GM19043 (cell line): ENCODE measurements at regions not wholly inside any gene's neighbourhood (a gene's known extent, or its start where the extent isn't known, plus 50 kb on each side); places are given as distances from the start of the nearest gene placed in this dataset.

Source experiments
- ATAC-seq: cut with Tn5 transposase; IDR thresholded peaks from one replicate; pipeline ENCODE4 v1.9.1; 2021; ENCODE audit warnings: low read depth; ENCODE audit not compliant: unreplicated experiment

DNA sequence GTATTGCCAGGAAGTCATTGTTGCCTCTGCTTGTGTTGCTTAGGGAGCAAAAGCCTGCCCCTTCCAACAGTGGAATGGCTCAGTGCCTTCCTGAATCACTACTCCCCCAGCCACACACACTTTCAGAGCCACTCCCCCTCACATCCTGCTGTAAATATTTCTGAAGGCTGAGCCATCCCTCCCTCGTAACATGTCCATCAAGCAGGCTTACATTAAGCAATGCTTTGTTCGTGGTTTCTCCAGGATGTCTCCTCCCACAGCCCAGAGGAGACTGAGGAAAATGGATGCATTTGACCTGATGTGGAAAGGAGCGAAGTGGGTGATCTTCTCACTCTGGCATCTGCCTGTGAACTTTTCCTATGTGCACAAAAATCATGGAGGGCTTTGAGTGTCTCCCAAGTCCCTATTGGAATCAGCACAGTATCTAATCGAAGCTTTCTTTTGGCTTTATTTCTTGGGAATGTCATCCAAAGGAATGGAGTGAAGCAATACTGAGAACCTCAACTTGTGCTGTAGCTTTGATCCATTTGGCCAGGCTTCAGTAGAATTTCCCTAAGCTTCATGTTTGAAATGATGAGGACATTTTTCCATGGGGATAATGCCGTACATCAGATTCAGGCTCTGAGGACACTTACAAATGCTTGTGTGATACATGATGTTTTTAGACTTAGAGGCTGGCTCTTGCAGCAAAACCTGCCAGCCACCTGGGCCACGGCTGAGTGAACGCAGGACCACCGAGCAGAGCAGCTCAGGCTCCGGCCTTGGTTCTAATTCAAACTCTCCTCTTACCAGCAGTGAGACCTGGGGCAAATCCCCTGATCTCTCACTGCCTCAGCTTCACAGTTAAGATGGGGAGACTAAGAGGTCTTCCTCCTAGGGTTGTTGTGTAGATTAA, 389.1 kb downstream of the ENC1 start:
- ATAC-seq = no peak

DNA sequence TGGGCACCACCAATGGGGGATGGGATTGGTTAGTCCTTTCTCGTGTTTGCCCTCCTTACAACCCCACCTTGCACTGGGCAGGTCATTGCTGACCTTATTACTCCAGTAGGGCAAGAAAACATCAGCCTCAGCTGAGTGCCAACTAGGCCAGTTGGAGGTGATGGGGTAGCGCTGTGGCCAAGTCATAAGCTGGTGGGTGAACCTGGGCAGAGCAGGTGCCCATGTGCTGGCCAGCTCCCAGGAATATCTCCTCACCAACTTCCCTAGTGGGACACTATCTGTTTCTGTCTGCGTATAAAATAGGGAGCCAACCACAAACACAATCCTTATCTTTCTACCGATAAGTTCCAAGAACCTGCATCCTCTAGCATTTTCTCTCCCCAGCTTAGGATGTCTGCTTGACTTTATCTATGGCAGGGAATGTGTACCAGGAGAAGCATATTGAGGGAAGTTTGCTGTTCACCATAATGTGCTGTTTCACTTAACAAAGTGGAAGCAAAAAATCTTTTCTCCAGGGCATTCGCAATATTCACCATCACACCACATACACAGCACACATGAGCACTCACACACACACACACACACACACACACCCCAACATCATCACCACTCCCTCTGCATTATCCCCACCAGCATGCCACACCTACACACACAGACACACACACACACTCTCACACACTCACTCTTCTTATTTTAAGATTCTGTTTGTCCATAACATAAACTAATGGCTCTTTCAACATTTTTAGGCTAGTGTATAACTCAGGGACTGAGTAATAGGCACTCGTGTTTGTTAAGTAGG, 390.0 kb downstream of the ENC1 start:
- ATAC-seq = no peak

DNA sequence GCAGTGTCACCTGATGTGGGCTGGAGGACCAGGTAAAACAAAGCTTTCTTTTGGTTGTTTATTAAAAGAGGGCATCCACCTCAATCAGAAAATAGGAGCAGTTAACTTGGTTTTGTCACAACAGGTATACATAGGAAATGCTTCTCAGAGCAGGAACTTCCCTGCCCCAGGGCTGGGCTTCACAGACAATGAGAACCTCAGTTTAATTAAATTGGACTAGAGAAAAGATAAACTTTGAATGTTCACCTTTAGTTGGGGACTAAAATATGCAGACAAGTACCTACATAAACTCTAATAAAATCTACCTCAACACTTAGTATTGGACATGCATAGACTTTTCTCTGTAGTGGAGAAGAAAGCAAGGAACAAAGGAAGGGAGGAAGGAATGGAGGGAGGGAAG, 392.0 kb downstream of the ENC1 start:
- ATAC-seq = no peak

DNA sequence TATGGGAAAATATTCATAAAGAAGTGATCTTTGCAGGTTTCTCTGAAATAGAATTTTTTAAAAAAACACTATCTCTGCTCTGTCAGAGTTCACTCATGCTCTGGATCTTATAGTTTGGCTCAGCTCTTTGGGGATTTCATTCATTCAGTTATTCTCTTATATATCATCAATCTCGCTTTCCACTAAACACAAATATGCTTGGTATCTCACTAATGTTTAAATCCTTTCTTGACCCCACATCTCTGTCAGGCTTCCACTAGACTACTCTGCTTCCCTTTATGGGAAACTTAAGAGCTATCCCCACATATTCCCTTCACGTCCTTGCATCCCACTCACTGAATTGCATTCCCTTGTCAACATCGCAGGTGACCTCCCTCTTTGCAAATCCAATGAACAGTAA, 396.1 kb downstream of the ENC1 start:
- ATAC-seq = no peak

DNA sequence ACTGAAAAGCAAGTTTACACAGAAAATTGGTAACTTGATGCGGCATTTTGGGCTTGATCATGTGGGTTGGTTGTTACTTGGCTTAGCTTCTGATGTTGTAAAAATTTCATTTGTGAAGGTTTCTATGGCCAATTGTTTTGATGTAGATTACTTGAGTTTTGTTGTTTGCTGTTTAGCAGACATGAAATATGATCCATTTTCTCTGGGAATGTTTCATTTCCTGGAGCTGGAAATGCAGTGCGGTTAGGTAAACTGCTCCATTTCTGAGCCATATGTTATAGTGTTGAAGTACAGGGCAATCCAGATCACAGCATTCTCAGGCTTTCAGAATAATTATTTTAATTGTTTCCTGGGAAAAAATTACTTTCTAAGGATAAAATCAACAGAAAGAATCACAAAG, 396.9 kb downstream of the ENC1 start:
- ATAC-seq = no peak

DNA sequence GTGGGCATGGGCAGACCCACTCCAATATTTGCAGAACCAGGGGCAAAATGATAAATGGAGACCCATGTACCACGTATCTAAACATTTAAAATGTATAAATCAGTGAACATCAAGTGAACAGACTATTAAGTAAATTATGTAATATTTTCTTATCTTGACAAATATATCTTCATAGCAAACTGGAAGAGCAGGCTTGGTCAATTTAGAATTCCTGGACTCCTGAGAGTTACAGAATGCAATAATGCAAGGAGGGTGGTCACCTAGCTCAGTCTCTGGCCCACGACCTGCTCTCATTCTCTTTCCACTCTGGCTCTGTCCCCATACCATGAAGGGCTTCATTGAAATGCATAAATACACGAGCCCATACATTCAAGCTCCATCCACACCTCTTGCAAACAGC, 398.0 kb downstream of the ENC1 start:
- no peak for ATAC-seq

DNA sequence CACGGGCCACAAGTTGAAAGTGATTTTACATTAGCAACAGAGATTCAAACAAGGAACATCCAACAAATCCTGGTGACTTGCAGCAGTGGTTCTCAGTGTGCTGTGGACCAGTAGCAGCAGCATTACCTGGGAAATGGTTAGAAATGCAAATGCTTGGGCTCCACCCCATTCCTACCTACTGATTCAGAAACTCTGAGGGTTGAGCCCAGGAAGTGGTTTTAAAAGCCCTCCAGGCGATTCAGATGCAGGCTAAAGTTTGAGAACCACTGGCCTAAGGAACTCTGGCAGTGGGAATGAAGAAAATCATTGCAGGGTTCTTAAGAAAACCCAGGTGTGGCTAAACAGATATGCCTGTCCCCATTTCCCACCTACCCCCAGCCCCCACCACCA, 398.8 kb downstream of the ENC1 start:
- ATAC-seq = no peak

DNA sequence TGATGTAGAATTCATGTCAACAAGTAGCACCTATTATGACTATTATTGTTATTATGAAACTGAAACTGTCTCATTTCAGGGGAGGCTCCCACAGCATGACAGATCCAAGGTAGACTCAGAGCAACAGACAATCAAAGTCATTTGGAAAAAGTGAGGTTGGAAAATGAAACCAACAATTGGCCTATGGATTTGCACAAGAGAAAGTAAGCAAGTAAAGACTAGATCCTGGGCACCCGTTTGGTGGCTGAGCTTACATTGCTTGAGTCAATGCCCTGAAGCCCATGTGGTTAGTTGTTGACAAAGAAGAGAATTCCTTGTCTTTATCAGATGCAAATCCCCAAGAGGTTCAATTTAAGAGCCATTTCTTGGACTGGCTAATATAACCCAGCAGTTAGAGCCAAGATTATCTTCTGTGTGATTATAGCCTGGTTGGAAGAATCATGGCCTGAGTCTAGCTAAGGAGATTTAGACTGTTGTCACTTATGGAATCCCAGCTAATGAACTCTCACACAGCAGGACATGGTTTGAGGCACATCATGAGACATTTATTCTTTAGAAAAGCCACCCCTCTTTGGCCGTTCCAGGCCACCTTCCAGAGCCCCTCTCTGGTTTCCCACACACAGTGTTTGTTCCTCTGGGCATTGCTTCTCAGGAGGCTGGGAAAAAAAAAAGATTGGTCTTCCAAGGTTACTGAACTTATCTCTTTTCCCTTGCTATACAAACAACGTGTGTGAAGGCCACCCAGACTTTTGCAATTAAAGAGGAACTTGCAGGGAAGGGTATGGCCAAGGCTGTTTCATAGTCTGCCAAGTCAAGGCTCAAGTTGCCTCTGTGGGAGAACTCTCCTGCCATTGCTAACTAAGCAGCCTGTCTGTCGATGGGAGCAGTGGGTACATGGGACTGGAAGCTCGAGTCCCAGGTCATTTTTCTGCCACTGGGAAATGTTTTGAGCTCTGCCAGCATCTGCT, 399.5 kb downstream of the ENC1 start:
- no peak for ATAC-seq

DNA sequence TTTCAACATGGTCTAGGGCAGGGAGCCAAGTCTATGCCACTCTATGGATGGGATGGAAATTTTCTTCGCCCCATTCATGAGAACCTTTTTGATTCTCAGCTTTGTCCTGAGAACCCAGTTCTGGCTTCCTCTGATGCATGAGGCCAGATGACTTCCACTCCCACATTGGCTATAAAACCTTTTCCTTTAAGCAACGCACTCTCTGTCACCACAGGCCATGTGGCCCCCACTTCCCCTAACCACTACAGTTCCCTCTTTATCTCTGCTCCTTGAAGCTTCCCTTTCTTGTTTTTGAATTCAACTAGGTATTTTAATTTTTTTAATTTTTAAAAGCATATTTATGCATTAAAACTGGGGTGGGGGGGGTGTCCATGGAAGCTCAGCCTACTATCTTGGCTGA, 401.3 kb downstream of the ENC1 start:
- no peak for ATAC-seq

DNA sequence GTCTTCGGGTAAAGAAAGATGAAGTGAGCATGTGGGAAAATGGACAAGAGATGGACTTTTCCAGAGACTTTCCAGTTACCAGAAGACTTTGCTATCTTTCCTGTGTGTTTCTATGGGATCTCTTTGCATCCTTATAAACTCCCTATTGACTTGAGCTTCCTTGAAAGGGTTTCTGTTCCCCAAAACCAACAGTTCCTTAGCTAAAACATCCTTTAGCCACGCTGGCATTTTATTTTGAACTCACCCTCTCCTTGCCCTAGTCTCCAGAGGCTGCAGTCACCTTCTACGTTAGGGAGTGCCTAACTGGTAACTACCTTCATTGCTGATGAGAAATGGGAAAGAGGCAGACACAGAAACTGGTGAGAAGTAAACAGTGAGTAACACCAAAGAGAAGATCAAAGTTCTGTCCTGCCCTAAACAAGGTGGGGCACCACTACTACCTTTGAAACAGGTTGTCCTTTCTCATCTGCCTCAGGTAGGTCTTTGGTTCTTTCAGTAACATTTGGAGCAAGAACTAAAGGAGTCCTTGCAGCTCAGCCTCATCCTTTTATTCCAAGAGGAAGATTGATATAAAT, 402.9 kb downstream of the ENC1 start:
- no peak for ATAC-seq

DNA sequence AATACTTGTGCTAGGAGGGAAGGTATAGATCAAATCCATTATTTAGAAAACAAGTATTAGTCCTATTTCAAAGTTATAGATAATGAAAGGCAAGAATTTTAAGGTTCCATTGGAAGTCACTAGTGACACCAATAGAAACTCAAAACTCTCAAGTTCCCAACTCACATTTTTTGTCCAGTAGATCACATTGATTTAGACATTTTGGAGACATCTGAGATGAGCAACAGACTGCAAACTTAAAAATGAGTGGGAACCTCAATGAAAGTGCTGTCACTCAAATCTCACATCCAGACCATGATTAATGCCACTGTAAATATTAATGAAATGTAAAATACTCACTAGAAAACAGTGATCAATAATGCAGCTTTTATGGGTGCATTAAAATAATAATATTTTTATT, 405.0 kb downstream of the ENC1 start:
- no peak for ATAC-seq

DNA sequence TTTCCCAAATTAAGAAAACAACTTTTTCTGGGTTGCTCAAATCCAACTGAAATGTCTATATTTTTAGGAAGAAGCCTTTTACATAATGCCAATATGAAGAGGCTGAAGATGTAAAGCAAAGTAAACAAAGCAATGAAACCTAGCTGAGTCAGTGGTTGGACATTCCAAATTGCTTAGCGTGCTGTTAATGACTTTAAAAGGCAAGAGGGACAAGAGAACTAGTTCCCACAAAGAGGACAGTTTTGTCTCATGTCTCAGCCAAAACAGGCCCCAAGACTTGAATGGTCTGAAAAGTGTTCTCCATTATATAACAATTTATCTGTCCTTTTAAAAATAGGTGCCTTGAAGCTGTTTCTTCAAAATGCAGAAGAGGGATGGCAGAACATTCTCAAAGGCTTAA, 407.0 kb downstream of the ENC1 start:
- ATAC-seq = no peak

DNA sequence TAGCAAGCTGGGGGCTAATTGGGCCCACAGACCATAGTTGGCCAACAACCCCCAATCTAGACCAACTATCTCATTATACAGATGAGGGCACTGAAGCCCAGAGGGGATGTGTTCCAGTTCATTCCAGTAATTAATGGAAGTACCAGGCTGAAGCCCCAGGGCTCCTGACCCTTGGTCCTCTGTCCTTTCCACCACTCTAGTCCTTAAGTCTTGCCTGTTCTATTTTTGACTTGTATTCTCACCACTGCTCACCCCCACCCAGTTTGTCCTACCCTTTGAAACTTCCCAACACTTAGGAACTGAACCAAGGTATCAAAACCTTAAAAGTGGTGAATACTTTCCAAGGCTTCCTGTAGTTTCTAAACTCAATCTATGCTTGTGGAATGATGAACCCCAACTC, 407.4 kb downstream of the ENC1 start:
- no peak for ATAC-seq

DNA sequence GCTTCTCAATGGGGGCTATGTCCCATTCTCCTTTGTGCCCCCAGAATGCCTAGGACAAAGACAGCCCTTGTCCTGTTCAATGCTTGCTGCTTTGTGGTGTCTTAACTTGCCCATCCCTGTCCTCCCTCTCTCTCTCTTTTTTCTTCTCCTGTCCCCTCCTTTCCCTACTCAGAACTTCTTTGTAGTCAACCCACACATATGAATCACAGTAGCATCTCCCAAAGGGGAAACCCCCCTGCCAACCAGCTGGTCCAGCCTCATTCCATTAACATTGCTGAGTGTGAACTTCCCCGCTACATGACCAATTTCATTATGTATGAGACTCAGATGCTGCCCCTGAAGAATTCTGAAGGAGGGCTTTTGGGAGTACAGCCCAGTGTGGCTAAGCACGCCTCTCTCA, 408.3 kb downstream of the ENC1 start:
- no peak for ATAC-seq

DNA sequence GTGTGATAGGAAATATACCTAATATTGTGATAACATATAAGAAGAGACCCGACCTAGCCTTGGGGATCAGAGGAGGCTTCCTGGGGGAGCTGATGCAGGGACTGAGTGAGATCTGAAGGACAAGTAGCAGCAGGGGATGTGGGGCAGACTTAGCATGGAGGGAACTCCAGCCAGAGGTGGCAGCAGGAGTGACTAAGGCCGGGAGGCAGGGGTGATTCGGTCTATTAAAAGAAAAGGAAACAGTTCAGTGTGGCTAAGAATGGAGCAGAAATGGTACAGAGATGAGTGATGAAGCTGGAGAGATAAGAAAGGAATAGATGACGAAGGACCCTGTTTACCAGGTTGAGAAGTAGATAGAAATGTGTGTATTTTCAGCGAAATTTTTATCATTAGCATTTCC, 408.8 kb downstream of the ENC1 start:
- no peak for ATAC-seq

DNA sequence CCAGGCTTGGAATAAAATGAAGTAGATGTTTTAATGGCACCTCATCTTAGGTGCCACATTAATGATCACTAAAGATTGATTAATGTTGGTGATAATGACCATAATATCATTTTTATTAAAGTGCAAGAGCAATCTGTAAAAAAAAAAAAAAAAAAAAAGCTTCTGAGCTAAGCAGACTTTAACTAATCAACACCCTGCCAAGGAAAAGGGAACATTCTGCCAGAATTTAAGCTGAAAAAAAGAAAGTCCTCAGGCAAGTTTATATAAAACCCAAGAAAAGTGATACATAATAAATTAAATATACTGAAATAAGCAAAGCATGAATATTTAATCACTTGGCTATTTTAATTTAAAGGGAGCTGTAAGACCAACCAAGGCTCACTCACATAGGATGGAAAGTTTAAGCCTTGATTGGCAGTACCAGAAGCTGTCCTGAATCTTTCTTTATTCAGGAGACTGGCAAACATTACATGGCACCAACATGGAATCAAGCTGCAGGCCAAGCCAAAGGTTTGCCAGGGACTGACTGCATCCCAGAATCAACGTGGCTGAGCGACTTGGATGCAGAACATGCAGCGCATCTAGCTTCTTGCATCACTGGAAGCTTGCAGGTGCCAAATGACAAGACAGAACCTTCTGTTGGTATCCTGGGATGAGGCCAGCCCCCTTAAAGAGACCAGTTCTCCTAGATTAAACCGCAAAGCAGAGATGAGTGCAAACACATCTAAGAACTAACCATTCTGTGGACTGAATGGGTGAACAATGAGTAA, 413.6 kb downstream of the ENC1 start:
- ATAC-seq = no peak

DNA sequence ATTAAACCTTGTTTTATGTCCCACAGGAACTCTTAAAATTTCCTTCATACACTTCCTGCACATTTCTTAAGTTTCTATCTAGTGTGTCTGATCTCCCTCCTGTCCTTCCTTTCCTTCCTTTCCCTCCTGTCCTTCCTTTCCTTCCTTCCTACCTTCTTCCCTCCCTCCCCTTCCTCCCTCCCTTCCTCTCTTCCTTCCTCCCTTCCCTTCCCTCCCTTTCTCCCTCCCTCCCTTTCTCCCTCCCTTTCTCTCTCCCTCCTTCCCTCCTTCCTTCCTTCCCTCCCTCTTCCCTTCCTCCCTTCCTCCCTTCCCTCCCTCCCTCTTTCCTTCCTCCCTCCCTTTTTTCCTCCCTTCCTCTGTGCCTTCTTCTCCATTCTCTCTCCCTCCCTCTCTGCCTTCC, 414.9 kb downstream of the ENC1 start:
- no peak for ATAC-seq

DNA sequence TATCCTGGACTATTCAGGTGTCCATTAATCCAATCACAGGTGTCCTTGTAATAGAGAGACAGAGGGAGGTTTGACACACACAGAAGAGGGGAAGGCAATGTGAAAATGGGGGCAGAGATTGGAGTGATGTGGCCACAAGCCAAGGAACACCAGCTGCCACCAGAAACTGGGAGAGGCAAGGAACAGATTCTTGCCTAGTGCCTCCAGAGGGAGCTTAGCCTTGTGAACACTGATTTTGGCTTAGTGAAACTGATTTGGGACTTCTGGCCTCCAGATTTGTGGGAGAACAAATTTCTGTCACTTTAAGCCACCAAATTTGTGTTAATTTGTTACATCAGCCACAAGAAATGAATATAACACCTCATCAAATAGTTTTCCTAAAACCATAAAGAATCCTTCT, 416.2 kb downstream of the ENC1 start:
- ATAC-seq = no peak

DNA sequence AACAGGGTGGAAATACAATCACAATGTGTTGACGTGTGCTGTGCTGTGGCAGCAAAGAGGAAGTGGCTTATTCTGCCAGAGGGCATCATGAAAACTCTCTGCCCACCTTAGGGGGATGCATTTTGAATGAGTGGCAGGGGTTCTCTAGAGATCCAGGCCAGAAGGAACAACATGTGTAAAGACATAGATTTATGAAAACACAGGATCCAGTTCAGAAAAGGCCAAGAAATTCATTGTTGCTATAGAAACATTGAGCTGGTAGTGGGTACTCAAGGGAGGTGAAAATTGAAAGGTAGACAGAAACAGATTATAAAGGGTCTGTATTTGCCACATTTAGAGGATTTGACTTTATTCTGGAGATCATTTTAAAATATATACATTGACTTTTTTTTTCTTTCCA, 417.7 kb downstream of the ENC1 start:
- no peak for ATAC-seq

DNA sequence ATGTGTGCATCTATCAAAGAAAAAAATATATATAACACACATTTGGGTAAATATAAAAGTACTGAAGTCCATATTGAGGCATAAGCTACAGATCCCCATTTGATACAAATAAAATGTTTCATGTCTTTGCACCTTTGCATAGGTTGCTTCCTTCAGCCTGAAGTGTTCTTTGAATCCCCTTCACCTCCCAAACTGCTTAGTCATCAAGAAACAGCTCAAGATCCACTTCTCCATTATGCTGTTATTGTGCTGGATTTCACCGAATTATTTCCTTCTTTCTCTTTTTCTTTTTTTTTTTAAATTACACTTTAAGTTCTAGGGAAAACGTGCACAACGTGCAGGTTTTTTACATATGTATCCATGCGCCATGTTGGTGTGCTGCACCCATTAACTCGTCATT, 419.1 kb downstream of the ENC1 start:
- ATAC-seq = no peak
